ENCODE measurements at regions not wholly inside any gene's neighbourhood (a gene's known extent, or its start where the extent isn't known, plus 50 kb on each side); places are given as distances from the start of the nearest gene placed in this dataset.

DNA sequence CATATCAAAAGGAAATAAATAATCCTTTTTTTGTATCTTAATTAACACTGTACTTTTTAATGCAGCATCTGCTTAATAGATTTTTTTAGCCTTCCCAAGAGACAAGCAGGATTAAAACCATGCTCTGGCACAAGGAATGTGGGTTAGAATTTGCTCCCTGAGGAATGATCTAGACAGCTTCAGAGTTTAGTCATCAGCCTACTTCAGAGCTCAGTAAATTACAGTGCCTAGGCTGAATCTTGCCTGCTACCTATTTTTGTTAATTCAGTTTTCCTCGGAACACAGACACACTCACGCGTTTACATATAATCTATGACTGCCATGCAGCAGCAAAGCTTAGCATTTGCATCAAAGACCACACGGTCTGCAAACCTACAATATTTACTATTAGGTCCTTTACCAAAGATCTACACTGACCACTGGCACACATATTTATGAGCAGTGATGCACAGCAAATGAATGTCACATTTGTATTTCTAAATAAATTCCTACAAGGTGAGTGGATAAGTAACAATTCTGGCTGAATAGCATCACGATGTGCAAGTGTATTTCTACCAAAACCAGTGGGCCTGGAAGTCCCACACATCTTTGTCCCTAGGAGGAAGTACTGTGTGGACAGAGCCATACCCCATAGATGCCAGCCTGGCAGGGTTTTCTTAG lies 309.8 kb upstream of the TMEM132C start:
- TF ChIP-seq, protein P1, sequence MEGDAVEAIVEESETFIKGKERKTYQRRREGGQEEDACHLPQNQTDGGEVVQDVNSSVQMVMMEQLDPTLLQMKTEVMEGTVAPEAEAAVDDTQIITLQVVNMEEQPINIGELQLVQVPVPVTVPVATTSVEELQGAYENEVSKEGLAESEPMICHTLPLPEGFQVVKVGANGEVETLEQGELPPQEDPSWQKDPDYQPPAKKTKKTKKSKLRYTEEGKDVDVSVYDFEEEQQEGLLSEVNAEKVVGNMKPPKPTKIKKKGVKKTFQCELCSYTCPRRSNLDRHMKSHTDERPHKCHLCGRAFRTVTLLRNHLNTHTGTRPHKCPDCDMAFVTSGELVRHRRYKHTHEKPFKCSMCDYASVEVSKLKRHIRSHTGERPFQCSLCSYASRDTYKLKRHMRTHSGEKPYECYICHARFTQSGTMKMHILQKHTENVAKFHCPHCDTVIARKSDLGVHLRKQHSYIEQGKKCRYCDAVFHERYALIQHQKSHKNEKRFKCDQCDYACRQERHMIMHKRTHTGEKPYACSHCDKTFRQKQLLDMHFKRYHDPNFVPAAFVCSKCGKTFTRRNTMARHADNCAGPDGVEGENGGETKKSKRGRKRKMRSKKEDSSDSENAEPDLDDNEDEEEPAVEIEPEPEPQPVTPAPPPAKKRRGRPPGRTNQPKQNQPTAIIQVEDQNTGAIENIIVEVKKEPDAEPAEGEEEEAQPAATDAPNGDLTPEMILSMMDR (IDR thresholded peaks at IDR 0.05): no peak
- no peak for TF ChIP-seq POLR2A (IDR thresholded peaks at IDR 0.05)

Data from adrenal gland (tissue), 5 donors.